Stimulated activated CD4-positive, alpha-beta T cell treated with anti-CD3 and anti-CD28 coated beads, Interleukin-4, amount 100 ng/mL, for 4 hours (primary cell): ENCODE measurements at regions not wholly inside any gene's neighbourhood (a gene's known extent, or its start where the extent isn't known, plus 50 kb on each side); places are given as distances from the start of the nearest gene placed in this dataset.
A peak's percentile ranks its signal among the peaks of the same experiment; 100 is the strongest.
"Not testable (repeated sequence)": the region's sequence is repeated elsewhere in the genome, so short reads cannot be mapped to it uniquely, and the experiment has no call there.

Source experiments
- DNase-seq, 2 experiments: peaks; one replicate each; pipeline ENCODE4 v3.0.0-alpha.2; 2020

DNA sequence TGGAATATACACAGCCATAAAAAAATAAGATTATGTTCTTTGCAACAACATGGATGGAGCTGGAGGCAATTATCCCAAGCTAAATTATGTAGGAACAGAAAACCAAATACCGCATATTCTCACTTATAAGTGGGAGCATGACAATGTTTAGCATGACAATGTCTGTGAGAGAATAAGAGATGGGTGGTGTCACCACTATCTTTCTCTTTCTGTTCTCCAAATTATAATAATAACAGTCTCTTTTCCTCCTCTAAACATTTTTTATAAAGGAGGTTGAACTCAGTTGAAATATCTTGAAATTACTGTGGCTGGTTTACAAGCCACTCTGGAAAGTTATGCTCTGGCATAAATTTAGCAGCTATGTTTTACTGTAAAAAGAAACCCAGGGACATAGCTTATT is 108.4 kb upstream of the NBPF19 start:
- DNase-seq: not testable (repeated sequence)

DNA sequence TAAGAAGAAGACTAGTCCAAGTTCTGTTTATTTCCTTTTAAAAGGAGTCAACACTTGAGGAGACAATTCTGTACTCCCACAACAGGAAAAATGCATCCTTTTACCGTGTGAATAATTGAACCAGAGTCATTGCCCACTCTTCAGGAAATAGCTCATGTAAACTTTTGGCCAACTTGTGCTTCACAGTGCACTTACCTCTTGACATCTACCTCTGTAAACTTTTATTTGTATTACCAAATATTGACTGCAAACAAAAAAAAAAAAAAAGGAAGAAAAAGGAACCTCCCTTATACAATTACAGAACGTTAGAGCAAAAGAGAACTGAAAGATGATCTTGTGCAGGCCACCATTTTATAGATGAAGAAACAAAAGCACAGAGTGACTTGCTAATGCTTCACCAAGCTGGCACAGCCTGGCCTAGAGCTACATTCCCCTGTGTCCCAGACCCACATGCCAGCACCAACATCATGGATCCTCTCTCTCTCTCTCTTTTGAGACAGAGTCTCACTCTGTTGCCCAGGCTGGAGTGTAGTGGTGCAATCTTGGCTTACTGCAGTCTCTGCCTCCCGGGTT is 107.3 kb upstream of the NBPF19 start:
- not testable (repeated sequence) for DNase-seq

DNA sequence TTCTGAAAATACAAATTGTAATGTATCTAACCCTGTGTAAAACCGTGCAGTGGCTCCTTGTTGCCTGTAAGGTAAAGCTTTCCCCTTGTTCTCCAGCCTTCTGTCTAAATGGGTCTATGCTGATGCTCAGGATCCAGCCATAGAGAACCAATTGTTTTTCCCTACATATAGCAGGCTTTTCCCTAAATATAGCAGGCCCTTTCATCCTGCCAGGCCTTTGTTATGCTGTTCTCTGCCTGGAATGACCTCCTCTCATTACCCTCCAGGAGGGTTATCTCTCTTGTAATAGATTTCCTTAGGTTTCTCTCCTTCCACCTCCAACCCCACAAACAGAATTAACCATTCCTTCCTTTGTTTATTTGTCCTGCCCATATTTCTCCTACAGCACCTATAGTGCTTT is 106.5 kb upstream of the NBPF19 start:
- not testable (repeated sequence) for DNase-seq

DNA sequence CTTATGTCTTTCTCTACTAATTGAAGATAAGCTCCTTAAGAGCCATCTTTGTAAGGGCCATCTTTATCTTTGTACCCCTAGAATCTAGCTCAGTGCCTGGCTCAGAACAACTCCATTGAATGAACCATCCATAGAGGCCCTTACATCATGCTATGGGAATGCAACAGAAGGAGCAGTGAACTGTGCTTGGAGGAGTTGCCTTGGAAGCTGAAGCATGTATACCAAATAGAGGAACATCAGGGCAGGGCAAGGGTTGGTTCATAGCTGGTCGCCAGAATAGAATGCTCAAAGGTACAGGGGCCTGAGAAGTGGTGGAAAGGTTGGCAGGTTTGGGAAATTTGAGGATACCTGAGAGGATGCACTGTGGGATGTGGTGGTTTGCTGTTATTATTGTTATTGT is 105.8 kb upstream of the NBPF19 start:
- DNase-seq: not testable (repeated sequence)

DNA sequence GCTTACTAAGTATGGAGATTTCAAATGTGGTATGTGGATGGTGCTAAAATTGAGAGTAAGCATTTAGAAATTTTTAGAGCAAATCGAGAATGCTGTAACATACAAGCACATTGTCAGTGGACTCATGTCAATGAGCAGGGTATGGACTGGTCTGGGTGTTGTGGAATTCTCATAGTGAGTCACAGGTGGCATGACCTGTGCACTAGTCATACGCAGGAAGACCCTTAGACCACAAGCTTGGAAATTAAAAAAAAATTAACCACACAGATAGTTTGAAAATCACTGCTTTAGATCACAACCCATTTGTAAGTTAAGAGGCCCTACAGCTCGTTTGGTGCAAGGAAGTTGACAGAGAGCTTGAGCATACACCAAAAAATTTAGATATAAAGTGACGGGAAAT is 102.9 kb upstream of the NBPF19 start:
- not testable (repeated sequence) for DNase-seq

DNA sequence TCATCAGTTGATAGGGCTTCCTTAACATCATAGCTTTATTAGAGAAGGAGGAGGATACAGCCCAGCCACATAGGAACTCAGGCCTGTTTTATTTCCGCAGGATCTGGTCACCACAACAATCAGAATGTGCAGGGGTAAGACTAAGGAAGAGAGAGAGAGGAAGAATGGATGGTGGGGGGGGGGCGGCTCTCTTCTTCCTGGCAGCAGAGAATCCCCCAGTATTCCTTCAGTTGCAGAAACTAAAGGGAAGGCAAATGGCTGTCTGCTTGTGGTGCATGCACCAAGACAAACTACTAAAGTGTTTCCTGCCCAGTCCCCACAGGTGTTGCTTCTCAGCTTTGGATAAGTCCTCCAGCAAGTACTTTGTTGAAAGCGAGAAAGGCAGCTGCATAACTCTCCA is 96.4 kb upstream of the NBPF19 start:
- DNase-seq: not testable (repeated sequence)

DNA sequence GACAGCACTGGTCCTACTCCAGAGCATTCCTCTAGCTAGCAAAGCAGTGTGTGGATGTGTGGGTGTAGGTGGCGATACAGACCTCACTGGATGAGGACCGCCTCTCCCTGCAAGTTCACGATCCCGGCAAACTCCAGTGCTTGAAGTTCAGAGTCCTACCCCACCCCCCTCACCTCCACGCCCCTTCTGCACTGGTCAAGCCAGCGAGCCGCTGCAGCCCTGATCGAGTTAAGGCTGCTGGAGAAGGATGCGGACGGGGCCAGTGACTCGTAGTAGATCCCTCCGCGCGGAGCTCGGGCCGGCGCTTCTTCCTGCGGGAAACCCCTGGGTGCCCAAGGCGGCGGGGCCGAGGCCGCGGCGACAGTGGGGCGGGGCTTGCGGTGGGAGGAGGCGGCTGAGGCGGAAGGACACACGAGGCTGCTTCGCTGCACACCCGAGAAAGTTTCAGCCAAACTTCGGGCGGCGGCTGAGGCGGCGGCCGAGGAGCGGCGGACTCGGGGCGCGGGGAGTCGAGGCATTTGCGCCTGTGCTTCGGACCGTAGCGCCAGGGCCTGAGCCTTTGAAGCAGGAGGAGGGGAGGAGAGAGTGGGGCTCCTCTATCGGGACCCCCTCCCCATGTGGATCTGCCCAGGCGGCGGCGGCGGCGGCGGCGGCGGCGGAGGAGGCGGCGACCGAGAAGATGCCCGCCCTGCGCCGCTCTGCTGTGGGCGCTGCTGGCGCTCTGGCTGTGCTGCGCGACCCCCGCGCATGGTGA is 84.5 kb upstream of the NBPF19 start:
- peak; percentile 49 to 55 for DNase-seq

DNA sequence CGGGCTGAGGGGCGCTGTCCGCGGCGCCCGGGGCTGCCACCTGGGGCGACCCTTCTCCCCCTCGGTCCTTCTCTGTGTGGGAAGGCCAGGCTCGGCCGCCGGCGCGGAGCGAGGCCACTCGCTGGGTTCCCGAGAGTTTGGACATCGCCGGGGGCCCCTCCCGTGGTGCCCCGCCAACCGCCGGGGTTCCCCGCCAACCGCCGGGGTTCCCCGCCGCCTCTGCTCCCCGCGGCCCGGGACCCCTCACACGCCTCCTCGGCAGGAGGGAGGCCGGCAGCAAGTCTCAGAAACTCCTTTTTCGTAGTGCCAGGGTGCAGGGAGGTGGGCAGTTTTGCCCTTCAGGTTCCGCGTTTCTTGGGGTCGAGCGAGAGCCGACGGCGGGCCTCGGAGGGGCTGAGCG is 83.9 kb upstream of the NBPF19 start:
- DNase-seq: not testable (repeated sequence)

DNA sequence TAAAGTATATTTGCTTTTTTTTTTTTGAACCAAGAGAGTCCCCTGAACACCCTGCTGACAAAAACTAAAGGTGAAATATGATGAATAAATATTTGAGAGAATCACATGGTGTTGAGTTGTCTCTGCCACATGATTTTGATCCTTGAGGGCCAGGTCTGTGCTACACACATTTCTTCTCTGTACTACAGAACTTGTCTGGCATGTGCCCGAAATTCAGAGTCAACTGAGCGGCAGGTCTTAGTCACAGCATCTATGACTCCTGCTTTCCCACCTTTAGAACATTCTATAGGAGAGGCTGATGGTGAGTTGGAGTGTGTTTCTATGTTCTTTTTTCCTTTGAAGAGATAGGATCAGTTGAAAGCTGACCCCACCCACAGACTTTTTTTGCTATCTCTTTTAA is 79.0 kb upstream of the NBPF19 start:
- peak; percentile 17 to 75 for DNase-seq

DNA sequence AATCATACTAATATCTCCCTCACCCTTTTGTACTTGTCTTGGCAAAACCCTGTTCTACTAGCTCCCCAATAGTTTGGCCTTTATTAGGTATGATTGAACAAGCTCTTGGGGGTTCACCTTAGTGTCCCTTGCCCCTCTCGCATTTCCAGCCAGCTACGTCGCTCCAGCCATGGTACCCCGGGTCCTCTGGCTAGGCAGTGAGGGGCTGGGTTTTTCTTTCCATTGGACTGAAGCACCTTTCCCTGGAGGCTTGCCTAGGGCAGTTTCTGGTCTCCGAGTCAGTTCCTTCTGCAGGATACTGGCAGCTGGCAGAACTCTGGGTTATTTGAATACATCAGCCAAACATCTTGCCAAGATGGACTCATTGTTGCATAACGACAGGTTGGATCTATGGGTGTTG is 76.3 kb upstream of the NBPF19 start:
- not testable (repeated sequence) for DNase-seq

DNA sequence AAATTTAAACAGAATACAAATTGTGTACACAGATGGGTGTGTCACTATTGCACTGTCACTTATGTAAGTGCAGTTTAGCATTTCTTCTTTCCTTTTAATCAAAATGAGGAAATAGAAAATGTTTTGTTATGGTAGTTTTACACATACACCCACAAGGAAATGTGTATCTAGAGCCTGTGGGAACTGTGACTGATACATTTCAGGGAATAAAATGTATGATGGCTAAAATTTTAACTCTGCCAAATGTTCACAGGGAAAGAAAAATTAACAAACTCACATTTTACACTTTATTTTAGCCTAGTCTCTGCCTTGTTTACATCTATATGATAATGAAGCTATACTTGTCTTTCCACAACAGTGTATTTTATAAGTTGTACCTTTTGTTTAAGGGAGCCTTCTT is 66.4 kb upstream of the NBPF19 start:
- DNase-seq: not testable (repeated sequence)

DNA sequence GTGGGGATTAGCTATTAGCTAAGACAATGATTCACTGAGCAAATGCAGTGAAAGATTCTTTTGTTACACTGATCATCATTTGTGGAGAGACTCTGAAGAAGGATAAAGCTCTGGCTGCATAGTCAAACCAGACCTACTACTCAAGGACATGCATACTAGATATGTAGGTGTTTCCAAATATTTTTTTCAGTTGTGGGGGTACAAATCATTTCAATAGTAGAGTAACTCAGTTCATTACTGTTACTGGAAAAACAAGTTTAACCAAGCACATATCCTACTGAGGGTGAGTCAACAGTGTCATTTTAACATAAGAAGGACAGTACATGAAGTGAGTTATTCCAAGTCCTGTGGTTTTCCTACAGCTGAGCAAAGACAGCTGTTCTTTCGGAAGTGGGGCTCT is 59.5 kb upstream of the NBPF19 start:
- DNase-seq: not testable (repeated sequence)

DNA sequence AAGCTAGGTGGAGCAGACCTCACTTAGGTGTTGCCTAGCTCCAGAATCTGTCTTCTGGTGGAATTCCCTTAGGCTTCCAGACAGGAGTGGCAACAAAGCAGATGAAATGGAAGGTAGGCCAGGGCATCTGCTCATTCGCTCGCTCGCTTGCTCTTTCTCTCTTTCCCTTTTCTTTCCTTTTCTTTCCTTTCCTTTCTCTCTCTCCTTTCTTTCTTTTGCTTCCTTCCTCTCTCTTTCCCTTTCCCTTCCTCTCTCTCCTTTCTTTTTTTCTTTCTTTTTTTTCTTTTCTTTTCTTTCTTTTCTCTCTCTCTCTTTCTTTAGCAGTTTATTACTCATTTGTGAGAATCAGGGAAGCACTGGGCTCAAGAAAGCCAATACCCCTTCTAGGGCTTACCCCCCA is 56.1 kb upstream of the NBPF19 start:
- DNase-seq: not testable (repeated sequence)

DNA sequence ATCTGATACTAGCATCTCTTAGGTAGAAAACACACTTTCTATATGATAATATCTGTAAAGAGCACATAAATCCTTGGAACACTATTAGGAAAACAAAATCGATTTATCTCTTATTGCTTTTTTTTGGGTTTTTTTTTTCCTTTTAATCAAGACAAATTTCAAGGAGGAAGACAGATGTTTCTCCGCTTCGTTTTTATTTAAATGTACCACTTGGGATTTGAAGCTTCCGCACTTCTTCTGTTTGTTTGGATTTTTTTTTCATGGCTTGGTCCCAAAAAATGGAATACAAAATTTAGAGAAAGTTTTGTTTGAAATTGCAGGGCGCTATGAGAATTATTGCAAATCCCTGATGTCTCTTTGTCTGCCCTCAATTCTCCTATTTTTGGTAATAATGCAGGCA is 51.7 kb upstream of the NBPF19 start:
- not testable (repeated sequence) for DNase-seq
